Endodermal cell (in vitro differentiated cells): ENCODE measurements at regions not wholly inside any gene's neighbourhood (a gene's known extent, or its start where the extent isn't known, plus 50 kb on each side); places are given as distances from the start of the nearest gene placed in this dataset.

Experiments
- DNase-seq: peaks from one replicate; pipeline ENCODE4 v3.0.0-alpha.2; 2017
- H3K27ac ChIP-seq: 2 replicates; pipeline ENCODE4 v1.5.1; 2013; ENCODE audit warnings: mild to moderate bottlenecking, low read depth, low read length, moderate library complexity
- H3K27me3 ChIP-seq: 2 replicates; pipeline ENCODE4 v1.6.1; 2013; ENCODE audit warnings: mild to moderate bottlenecking, low read length, moderate library complexity; ENCODE audit not compliant: insufficient read depth, control insufficient read depth, poor library complexity, severe bottlenecking
- H3K36me3 ChIP-seq: 2 replicates; pipeline ENCODE4 v1.7.0; 2013; ENCODE audit warnings: mild to moderate bottlenecking, low read length, moderate library complexity; ENCODE audit not compliant: control insufficient read depth, insufficient read depth
- H3K4me1 ChIP-seq: one replicate; pipeline ENCODE4 v1.7.0; 2013; ENCODE audit warnings: low read length; ENCODE audit not compliant: control insufficient read depth, insufficient read depth
- H3K4me3 ChIP-seq: 2 replicates; pipeline ENCODE4 v1.5.1; 2013; ENCODE audit warnings: mild to moderate bottlenecking, low read length, moderate library complexity
- H3K9ac ChIP-seq: 2 replicates; pipeline ENCODE4 v1.6.1; 2013; ENCODE audit warnings: mild to moderate bottlenecking, low read length, moderate library complexity; ENCODE audit not compliant: poor library complexity, severe bottlenecking; ENCODE audit errors: extremely low read depth
- H3K9me3 ChIP-seq: 2 replicates; pipeline ENCODE4 v1.6.1; 2013; ENCODE audit warnings: mild to moderate bottlenecking, low read length, moderate library complexity; ENCODE audit not compliant: control insufficient read depth
- H3K27ac Mint-ChIP-seq: 2 replicates; pipeline ENCODE4 v1.8.0; 2020; ENCODE audit warnings: mixed read lengths
- H3K27me3 Mint-ChIP-seq: 2 replicates; pipeline ENCODE4 v1.8.0; 2021; ENCODE audit warnings: mild to moderate bottlenecking, mixed read lengths; ENCODE audit not compliant: insufficient read depth
- H3K36me3 Mint-ChIP-seq: 2 replicates; pipeline ENCODE4 v1.8.0; 2020; ENCODE audit warnings: low read depth, mixed read lengths
- H3K4me1 Mint-ChIP-seq: 2 replicates; pipeline ENCODE4 v1.8.0; 2020; ENCODE audit warnings: mixed read lengths
- H3K4me3 Mint-ChIP-seq: 2 replicates; pipeline ENCODE4 v1.8.0; 2020; ENCODE audit warnings: mild to moderate bottlenecking, moderate library complexity, mixed read lengths
- H3K9me3 Mint-ChIP-seq: 2 replicates; pipeline ENCODE4 v1.8.0; 2020; ENCODE audit warnings: mild to moderate bottlenecking, mixed read lengths
- WGBS, 2 experiments: methylation state at CpG; one replicate each; pipeline versions ENCODE4 v1.1.5 to v1.1.7; 2013; ENCODE audit warnings: missing lambda C conversion rate in 2 of 2, mixed read lengths in 1 of 2; ENCODE audit not compliant: insufficient coverage in 1 of 2, insufficient read length in 1 of 2; 5-methylcytosine and 5-hydroxymethylcytosine counted together
- TF ChIP-seq, protein P1 (sequence below): fragments of 200-600 bp; sonication (generic); conservative IDR thresholded peaks from 2 replicates; pipeline ENCODE4 v1.5.0; 2021; ENCODE audit warnings: antibody characterized with exemption, mild to moderate bottlenecking

DNA sequence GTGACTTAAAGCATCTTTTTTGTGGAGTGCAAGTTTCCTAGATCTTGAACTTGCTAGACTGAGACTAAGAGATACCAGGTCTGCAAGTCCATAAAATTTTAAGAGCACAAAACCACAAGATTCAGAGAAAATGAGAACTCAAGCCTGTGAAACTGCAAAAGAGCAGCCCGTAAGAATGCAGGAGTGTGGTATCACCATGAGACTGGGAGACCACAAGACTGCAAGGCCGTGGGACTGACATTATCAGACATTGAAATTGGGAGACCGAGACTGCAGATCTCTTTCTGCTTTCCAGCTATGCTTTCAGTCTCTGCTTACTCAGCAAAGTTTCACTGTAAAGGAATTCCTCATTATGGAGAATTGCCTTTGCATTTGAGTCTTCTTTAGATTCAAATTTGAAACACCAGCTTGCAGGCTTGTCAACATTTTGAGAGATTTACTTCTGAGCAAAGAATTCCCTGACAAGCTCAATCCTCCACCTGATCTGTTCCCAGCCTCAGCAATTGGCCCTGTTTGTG is 621.2 kb downstream of the KCNA4 start:
- Histone ChIP-seq H3K4me1 (no peaks in the 10 kb centered on the region), H3K9ac (no peak overlapping the region), H3K27me3 (no peaks in the 10 kb centered on the region), H3K36me3 (no peaks in the 10 kb centered on the region), H3K9me3 (no peaks in the 10 kb centered on the region), H3K27ac (no peak overlapping the region), H3K4me3 (no peak overlapping the region)
- WGBS, 2 experiments, result 86 to 89% methylated on average over 3 of the region's 3 CpGs
- TF ChIP-seq, protein P1, sequence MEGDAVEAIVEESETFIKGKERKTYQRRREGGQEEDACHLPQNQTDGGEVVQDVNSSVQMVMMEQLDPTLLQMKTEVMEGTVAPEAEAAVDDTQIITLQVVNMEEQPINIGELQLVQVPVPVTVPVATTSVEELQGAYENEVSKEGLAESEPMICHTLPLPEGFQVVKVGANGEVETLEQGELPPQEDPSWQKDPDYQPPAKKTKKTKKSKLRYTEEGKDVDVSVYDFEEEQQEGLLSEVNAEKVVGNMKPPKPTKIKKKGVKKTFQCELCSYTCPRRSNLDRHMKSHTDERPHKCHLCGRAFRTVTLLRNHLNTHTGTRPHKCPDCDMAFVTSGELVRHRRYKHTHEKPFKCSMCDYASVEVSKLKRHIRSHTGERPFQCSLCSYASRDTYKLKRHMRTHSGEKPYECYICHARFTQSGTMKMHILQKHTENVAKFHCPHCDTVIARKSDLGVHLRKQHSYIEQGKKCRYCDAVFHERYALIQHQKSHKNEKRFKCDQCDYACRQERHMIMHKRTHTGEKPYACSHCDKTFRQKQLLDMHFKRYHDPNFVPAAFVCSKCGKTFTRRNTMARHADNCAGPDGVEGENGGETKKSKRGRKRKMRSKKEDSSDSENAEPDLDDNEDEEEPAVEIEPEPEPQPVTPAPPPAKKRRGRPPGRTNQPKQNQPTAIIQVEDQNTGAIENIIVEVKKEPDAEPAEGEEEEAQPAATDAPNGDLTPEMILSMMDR, result no peak
- no peaks in the 10 kb centered on the region for H3K4me1 Mint-ChIP-seq
- H3K36me3 Mint-ChIP-seq, result no peaks in the 10 kb centered on the region
- H3K27ac Mint-ChIP-seq, result no peak overlapping the region
- H3K27me3 Mint-ChIP-seq, result no peaks in the 10 kb centered on the region
- no peaks in the 10 kb centered on the region for H3K9me3 Mint-ChIP-seq
- H3K4me3 Mint-ChIP-seq, result no peak overlapping the region
- DNase-seq, result no peak

DNA sequence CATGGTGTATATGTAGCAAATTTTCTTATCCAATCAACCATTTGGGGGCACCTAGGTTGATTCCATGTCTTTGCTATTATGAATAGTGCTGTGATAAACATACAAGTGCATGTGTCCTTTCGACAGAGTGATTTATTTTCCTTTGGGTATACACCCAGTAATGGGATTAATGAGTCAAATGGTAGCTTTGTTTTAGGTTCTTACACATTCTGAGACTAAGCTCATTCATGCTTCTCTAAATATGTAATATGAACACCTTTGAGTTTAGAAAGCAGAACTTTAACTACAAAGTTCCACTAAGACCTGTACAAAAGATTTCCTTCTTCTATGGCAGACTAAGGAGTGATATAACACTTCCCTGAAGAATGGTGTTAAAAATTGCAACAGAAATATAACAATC is 627.0 kb downstream of the KCNA4 start:
- Mint-ChIP-seq H3K4me3 (no peak overlapping the region), H3K27ac (no peak overlapping the region), H3K27me3 (no peaks in the 10 kb centered on the region), H3K9me3 (no peaks in the 10 kb centered on the region), H3K36me3 (no peaks in the 10 kb centered on the region), H3K4me1 (no peaks in the 10 kb centered on the region)
- H3K36me3 ChIP-seq, result no peaks in the 10 kb centered on the region
- TF ChIP-seq, protein P1, result no peak
- no peak overlapping the region for H3K9ac ChIP-seq
- H3K4me3 ChIP-seq, result no peak overlapping the region
- no peak overlapping the region for H3K27ac ChIP-seq
- no peak for DNase-seq
- H3K9me3 ChIP-seq, result no peaks in the 10 kb centered on the region
- WGBS, 2 experiments, result 63% methylated on average over 1 of the region's 1 CpG; no CpG with 5 or more reads in 1 of the 2 experiments
- no peaks in the 10 kb centered on the region for H3K4me1 ChIP-seq
- no peaks in the 10 kb centered on the region for H3K27me3 ChIP-seq

DNA sequence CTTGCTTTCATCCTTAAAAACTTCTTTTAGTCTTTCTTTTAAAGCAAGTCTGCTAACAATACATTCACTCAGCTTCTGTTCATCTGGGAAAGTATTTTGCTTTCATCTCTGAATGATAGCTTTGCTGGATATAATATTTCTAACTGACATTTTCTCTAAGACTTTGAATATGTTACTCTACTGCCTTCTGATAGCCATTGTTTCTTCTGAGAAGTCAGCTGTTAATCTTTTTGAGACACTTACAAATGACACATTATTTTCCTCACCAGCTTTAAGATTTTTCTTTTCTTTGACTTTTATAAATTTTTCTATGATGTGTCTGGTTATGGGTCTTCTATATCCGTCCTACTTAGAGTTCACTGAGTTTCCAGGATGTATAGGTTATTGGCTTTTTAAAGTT is 643.1 kb downstream of the KCNA4 start:
- no peak for DNase-seq
- no peak overlapping the region for H3K27ac ChIP-seq
- no peaks in the 10 kb centered on the region for H3K36me3 Mint-ChIP-seq
- WGBS, 2 experiments, result no CpG with 5 or more reads among the region's 1 CpG
- H3K4me1 ChIP-seq, result no peaks in the 10 kb centered on the region
- no peak overlapping the region for H3K4me3 Mint-ChIP-seq
- no peaks in the 10 kb centered on the region for H3K4me1 Mint-ChIP-seq
- H3K27me3 Mint-ChIP-seq, result peaks cover 11% of the 10 kb centered on the region
- no peaks in the 10 kb centered on the region for H3K36me3 ChIP-seq
- peaks cover 10% of the 10 kb centered on the region for H3K9me3 ChIP-seq
- H3K4me3 ChIP-seq, result no peak overlapping the region
- peaks cover 21% of the 10 kb centered on the region for H3K9me3 Mint-ChIP-seq
- H3K9ac ChIP-seq, result no peak overlapping the region
- TF ChIP-seq, protein P1, result no peak
- no peaks in the 10 kb centered on the region for H3K27me3 ChIP-seq
- no peak overlapping the region for H3K27ac Mint-ChIP-seq
